Tibial nerve (tissue), 4 donors: ENCODE measurements at regions not wholly inside any gene's neighbourhood (a gene's known extent, or its start where the extent isn't known, plus 50 kb on each side); places are given as distances from the start of the nearest gene placed in this dataset.
A peak's percentile ranks its signal among the peaks of the same experiment; 100 is the strongest.

Experiments used
- DNase-seq, 2 donors: peaks; one replicate each; pipeline ENCODE4 v3.0.0-alpha.2; 2019; ENCODE audit warnings: low spot score in 2 of 2
- H3K27ac ChIP-seq, 4 donors: fragments of 200-600 bp; sonication (generic) in 3 of 4; one replicate each; pipeline ENCODE4 v1.5.1; 2017 to 2019; ENCODE audit warnings: mild to moderate bottlenecking in 1 of 4
- H3K27me3 ChIP-seq, 2 donors: fragments of 200-600 bp; sonication (generic) in 1 of 2; one replicate each; pipeline versions ENCODE4 v1.5.1 to v1.6.0; 2017 to 2019
- H3K36me3 ChIP-seq, 3 donors: fragments of 200-600 bp; sonication (generic); one replicate each; pipeline ENCODE4 v1.5.1; 2018 to 2019
- H3K4me1 ChIP-seq, 4 donors: fragments of 200-600 bp; sonication (generic) in 3 of 4; one replicate each; pipeline ENCODE4 v1.5.1; 2017 to 2019
- H3K4me3 ChIP-seq, 4 donors: fragments of 200-600 bp; sonication (generic) in 3 of 4; one replicate each; pipeline ENCODE4 v1.5.1; 2017 to 2019; ENCODE audit warnings: mild to moderate bottlenecking in 1 of 4, moderate library complexity in 1 of 4
- H3K9me3 ChIP-seq, 4 donors: fragments of 200-600 bp; sonication (generic) in 3 of 4; one replicate each; pipeline ENCODE4 v1.5.1; 2017 to 2019
- EP300 ChIP-seq, 2 donors: sonication (generic); formaldehyde crosslinking; IDR thresholded peaks; one replicate each; pipeline ENCODE4 v1.6.1; 2017; ENCODE audit warnings: antibody characterized with exemption in 2 of 2, mild to moderate bottlenecking in 1 of 2
- POLR2A ChIP-seq, 2 donors: fragments of 450-650 bp; IDR thresholded peaks; one replicate each; pipeline ENCODE4 v1.6.1; 2017; ENCODE audit warnings: antibody characterized with exemption in 2 of 2, mild to moderate bottlenecking in 2 of 2, moderate library complexity in 2 of 2
- WGBS, 2 donors: methylation state at CpG; one replicate each; pipeline ENCODE4 v1.1.5; 2018; 5-methylcytosine and 5-hydroxymethylcytosine counted together
- TF ChIP-seq, protein P1 (sequence below), 5 experiments: fragments of 200-600 bp in 3 of 5; fragments of 450-650 bp in 2 of 5; sonication (generic) in 3 of 5; IDR thresholded peaks; one replicate each; pipeline ENCODE4 v1.5.1; 2016 to 2019; ENCODE audit warnings: antibody characterized with exemption in 5 of 5, mild to moderate bottlenecking in 3 of 5, moderate library complexity in 2 of 5

DNA sequence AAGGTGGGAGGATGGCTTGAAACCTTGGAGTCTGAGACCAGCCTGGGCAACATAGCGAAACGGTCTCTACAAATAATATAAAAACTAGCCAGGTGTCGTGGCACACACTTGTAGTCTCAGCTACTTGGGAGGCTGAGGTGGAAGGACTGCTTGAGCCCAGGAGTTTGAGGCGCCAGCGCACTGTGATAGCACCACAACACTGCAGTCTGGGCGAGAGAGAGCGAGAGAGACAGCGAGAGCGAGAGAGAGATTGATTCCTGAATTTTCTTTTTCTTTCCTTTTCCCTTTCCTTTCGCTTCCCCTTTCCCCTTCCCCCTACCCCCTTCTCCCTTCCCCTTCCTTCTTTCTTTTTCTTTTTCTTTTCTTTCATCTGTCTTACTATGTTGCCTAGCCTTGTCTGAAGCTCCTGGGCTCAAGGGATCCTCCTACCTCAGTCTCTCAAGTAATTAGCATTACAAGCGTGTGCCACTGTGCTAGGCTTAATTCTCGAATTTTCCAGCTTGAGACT, 162.4 kb upstream of the ZBED5 start:
- Histone ChIP-seq H3K4me1 (no peaks in the 10 kb centered on the region), H3K27me3 (no peaks in the 10 kb centered on the region), H3K36me3 (no peaks in the 10 kb centered on the region), H3K9me3 (no peaks in the 10 kb centered on the region), H3K4me3 (no peak overlapping the region), H3K27ac (no peak overlapping the region)
- TF ChIP-seq, protein P1, sequence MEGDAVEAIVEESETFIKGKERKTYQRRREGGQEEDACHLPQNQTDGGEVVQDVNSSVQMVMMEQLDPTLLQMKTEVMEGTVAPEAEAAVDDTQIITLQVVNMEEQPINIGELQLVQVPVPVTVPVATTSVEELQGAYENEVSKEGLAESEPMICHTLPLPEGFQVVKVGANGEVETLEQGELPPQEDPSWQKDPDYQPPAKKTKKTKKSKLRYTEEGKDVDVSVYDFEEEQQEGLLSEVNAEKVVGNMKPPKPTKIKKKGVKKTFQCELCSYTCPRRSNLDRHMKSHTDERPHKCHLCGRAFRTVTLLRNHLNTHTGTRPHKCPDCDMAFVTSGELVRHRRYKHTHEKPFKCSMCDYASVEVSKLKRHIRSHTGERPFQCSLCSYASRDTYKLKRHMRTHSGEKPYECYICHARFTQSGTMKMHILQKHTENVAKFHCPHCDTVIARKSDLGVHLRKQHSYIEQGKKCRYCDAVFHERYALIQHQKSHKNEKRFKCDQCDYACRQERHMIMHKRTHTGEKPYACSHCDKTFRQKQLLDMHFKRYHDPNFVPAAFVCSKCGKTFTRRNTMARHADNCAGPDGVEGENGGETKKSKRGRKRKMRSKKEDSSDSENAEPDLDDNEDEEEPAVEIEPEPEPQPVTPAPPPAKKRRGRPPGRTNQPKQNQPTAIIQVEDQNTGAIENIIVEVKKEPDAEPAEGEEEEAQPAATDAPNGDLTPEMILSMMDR (IDR thresholded peaks at IDR 0.05), result no peak
- TF ChIP-seq POLR2A (IDR thresholded peaks at IDR 0.05) (no peak), EP300 (IDR thresholded peaks at IDR 0.05) (no peak)
- 89 to 91% methylated on average over 12 of the region's 12 CpGs for WGBS, 2 donors
- no peak for DNase-seq

DNA sequence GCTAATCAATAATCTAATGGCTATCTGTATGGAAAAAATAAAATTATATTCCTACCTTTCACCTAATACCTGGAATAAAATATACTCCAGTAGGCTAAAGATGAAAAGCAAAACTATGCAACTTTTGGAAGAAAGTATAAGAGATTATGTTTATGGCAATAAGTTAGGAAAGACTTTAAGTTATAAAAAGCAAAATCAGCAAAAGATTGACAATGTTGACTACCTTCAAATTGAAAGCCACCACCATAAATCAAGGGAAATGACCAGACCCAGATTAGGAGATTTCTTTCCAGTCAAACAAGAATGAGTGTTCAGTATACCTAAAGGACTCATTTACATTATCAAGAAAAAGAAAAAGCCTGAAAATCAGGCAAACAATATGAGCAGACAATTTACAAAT, 159.1 kb upstream of the ZBED5 start:
- no peaks in the 10 kb centered on the region for H3K36me3 ChIP-seq
- no peaks in the 10 kb centered on the region for H3K9me3 ChIP-seq
- DNase-seq, result no peak
- no peak overlapping the region for H3K27ac ChIP-seq
- no peaks in the 10 kb centered on the region for H3K27me3 ChIP-seq
- no peaks in the 10 kb centered on the region for H3K4me1 ChIP-seq
- no peak for TF ChIP-seq EP300 (IDR thresholded peaks at IDR 0.05)
- no peak for TF ChIP-seq POLR2A (IDR thresholded peaks at IDR 0.05)
- TF ChIP-seq, protein P1 (IDR thresholded peaks at IDR 0.05), result no peak
- no peak overlapping the region for H3K4me3 ChIP-seq

DNA sequence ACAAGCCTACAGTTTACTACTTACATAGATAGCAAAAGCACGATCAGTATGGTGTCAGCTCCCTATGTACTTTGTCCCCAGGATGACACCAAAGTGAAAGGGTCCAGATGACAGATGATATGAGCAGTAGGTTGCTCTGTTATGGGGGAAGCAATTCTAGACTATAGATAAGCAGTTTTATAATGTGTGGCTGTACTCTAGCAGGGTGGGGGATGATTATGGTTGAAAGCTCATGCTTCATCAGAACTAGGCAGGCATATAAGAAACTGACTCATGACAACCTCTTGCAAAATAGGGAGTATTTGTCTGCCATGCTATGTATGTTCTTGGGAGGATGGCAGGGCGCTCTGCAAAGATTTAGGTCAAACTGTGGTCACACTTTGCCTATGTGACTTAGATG, 158.2 kb upstream of the ZBED5 start:
- WGBS, 2 donors, result 89 to 91% methylated on average over 2 of the region's 2 CpGs

DNA sequence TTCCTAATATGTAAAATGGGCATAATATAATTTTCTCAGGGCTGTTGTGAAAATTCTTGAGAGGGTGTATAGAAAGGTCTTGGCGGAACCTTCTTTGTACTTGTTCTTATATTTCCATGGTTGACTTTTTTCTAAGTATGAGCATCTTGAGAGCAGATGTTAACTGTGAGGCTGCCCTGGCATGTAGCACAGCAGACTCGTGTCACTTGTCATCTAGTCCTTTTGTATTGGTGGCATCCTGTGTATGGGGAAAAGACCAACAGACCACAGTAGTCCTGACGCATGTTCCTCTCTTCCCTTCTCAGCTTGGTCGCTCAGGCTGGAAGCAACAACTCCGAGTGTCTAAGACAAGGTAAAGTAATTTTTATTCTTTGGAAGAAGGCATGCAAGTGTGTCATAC, 153.8 kb upstream of the ZBED5 start:
- Histone ChIP-seq H3K4me1 (peaks cover 0 to 9% (median 0%) of the 10 kb centered on the region in 4 donors), H3K9me3 (no peaks in the 10 kb centered on the region), H3K27ac (no peak overlapping the region), H3K36me3 (no peaks in the 10 kb centered on the region), H3K4me3 (no peak overlapping the region), H3K27me3 (peaks cover 0 to 7% of the 10 kb centered on the region in 2 donors)
- WGBS, 2 donors, result 83 to 85% methylated on average over 5 of the region's 5 CpGs
- no peak for DNase-seq
- TF ChIP-seq POLR2A (IDR thresholded peaks at IDR 0.05), result no peak
- TF ChIP-seq EP300 (IDR thresholded peaks at IDR 0.05), result no peak
- TF ChIP-seq, protein P1 (IDR thresholded peaks at IDR 0.05), result no peak

More for the DNA sequence above, 158.2 kb upstream of the ZBED5 start:
- DNase-seq, result no peak
- H3K36me3 ChIP-seq, result no peaks in the 10 kb centered on the region
- TF ChIP-seq POLR2A (IDR thresholded peaks at IDR 0.05), result no peak
- TF ChIP-seq EP300 (IDR thresholded peaks at IDR 0.05), result no peak
- TF ChIP-seq, protein P1 (IDR thresholded peaks at IDR 0.05), result no peak
- H3K27me3 ChIP-seq, result no peaks in the 10 kb centered on the region
- peaks cover 0 to under 1% (median 0%) of the 10 kb centered on the region in 4 donors for H3K4me1 ChIP-seq
- H3K4me3 ChIP-seq, result no peak overlapping the region
- no peaks in the 10 kb centered on the region for H3K9me3 ChIP-seq
- no peak overlapping the region for H3K27ac ChIP-seq

DNA sequence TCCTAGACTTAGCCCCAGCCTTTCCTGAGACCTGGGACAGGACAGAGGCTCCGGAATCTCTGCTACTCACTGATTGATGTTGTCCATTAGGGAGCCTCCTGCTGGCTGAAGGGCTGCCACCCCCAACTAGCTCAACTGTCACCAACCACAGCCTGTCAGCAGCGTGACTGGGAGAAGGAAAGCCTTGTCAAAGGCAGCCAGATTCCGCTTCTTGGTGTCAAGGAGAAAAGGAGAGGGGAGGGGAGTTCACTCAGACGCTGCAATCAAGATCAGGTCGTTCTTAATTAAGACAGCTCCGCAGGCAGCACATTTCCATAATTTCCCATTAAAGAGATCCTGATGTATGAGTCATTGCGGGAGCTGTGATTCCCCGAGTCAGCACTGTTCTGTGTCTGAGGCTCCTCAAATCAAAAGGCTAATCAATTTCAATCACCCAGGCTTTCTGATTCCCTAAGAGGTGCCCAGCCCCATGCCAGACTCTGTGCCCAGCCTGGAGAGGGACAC, 152.8 kb upstream of the ZBED5 start:
- Histone ChIP-seq H3K4me3 (no peak overlapping the region), H3K36me3 (no peaks in the 10 kb centered on the region), H3K9me3 (peaks cover 0 to 6% (median 0%) of the 10 kb centered on the region in 4 donors), H3K27ac (no peak overlapping the region), H3K4me1 (peaks cover 0 to 9% (median 0%) of the 10 kb centered on the region in 4 donors), H3K27me3 (peaks cover 0 to 7% of the 10 kb centered on the region in 2 donors)
- 14 to 15% methylated on average over 6 to 7 of the region's 8 CpGs for WGBS, 2 donors
- TF ChIP-seq EP300 (IDR thresholded peaks at IDR 0.05), result no peak
- TF ChIP-seq, protein P1 (IDR thresholded peaks at IDR 0.05), result peak in 4 of 5 experiments; percentile 23 to 31 (median 26)
- DNase-seq, result peak in 1 of 2 donors; percentile 28
